AG09309 (cell line): ENCODE measurements at regions not wholly inside any gene's neighbourhood (a gene's known extent, or its start where the extent isn't known, plus 50 kb on each side); places are given as distances from the start of the nearest gene placed in this dataset.

Source experiments
- DNase-seq: peaks from one replicate; pipeline ENCODE4 v3.0.0-alpha.2; 2010; ENCODE audit warnings: low read depth
- H3K4me3 ChIP-seq: 2 replicates; pipeline ENCODE4 v1.5.1; 2011; ENCODE audit warnings: mild to moderate bottlenecking, low read depth, low read length, moderate library complexity; ENCODE audit not compliant: control insufficient read depth
- TF ChIP-seq, protein P1 (sequence below): IDR thresholded peaks from 2 replicates; pipeline ENCODE4 v1.5.1; 2011; ENCODE audit warnings: mild to moderate bottlenecking, low read depth, low read length, inconsistent platforms; ENCODE audit not compliant: insufficient read depth, control insufficient read depth; ENCODE audit errors: missing control alignments

GRCh38 chr3:6095006-6095405 lies 765.9 kb upstream of the GRM7 start:
- no peak for DNase-seq
- no peak overlapping the region for H3K4me3 ChIP-seq
- TF ChIP-seq, protein P1, sequence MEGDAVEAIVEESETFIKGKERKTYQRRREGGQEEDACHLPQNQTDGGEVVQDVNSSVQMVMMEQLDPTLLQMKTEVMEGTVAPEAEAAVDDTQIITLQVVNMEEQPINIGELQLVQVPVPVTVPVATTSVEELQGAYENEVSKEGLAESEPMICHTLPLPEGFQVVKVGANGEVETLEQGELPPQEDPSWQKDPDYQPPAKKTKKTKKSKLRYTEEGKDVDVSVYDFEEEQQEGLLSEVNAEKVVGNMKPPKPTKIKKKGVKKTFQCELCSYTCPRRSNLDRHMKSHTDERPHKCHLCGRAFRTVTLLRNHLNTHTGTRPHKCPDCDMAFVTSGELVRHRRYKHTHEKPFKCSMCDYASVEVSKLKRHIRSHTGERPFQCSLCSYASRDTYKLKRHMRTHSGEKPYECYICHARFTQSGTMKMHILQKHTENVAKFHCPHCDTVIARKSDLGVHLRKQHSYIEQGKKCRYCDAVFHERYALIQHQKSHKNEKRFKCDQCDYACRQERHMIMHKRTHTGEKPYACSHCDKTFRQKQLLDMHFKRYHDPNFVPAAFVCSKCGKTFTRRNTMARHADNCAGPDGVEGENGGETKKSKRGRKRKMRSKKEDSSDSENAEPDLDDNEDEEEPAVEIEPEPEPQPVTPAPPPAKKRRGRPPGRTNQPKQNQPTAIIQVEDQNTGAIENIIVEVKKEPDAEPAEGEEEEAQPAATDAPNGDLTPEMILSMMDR: no peak

DNA sequence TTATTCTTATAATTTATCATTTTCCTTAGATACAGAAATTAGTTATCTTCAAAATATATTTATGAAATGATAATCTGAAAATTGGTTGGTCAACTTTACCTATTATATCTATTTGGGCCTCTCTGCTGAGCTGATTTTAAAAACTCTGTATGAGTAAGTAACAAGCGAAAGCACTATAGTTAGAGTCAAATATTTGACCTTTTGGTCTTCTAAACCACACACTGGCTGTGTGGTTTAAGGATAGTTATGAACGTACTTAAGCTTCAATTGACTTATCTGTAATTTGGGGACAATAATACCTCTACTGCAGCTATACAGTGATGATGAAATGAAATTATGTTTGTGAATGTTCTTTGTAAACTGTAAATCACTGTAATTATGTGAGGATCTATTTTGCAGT lies 763.9 kb upstream of the GRM7 start:
- DNase-seq: no peak
- H3K4me3 ChIP-seq: no peak overlapping the region
- TF ChIP-seq, protein P1: no peak

- no peak for DNase-seq
- H3K4me3 ChIP-seq: no peak overlapping the region
- TF ChIP-seq, protein P1: no peak
Observed at GRCh38 chr3:6097556-6097955, 763.4 kb upstream of the GRM7 start.

DNA sequence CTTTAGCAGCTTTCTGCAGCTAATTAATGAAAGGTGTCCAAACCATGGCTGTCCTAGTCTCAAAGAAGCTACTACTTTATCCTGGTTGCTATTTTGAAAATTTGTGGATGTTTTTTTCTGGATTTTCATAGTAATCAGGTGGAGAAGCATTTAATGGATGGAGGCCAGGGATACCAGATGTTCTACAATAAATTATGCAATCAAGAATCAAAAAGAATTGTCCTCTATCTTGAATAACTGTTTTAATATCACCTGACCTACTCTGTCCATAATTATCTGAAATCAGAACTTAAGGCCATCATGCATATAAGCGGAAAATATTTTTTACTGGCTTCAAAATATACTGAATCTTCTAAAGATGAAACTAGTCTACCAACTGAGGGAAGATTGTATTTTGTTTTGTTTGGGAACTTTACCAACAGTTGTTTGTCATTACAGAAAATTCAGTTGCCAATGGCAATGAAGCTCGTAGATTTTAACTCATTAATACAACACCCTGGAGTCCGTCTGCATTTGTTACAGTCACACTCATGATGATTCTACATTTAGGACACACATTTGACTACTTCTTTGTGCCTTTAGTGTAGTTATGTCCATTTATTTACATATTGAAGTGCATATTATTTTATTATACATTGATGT lies 762.3 kb upstream of the GRM7 start:
- TF ChIP-seq, protein P1: no peak
- H3K4me3 ChIP-seq: no peak overlapping the region
- DNase-seq: no peak

DNA sequence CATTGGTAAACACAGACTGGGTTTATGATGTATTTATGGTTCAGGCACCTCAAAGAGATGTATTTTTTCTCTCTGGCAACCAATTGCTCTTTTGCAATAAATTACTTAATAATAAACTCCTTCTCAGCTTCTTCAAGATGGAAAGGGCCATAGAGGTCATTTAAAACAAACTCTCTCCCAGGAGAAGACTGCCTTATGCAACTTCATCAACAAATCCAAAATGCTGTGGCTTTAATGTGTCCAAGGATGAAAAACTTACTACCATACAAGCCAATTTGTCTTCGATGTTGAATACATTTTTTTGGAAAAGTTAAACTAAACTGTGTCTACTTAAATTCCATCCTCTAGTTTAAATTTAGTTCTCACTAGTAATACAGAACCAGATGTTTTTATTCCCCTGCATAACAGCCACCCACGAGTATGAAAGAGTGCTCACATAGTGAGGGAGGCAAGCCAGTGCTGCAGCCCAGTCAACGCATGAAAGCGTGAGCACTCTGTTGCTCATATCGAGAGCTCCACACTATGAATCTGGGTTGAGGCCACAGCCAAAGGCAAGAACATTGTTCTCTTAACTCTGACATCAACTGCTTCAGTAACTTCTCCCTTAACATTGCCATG lies 761.3 kb upstream of the GRM7 start:
- TF ChIP-seq, protein P1: no peak
- H3K4me3 ChIP-seq: no peak overlapping the region
- DNase-seq: no peak

DNA sequence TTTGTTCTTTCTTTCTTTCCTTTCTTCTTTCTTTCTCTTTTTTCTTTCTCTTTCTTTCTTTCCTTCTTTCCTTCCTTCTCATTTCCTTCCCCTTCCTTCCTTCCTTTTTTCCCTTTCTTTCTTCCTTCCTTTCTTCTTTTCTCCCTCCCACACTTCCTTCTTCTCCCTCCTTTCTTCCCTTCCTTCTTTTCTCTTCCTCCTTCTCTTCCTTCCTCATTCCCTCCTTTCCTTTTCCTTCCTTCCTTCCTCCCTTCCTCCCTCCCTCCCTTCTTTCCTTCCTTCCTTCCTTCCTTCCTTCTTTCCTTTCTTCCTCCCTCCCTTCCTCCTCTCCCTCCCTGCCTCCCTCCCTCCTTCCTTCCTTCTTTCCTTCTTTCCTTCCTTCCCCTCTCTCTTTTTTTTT lies 755.7 kb upstream of the GRM7 start:
- H3K4me3 ChIP-seq: no peak overlapping the region
- DNase-seq: no peak
- TF ChIP-seq, protein P1: no peak
